Mammary epithelial cell (primary cell): ENCODE measurements at regions not wholly inside any gene's neighbourhood (a gene's known extent, or its start where the extent isn't known, plus 50 kb on each side); places are given as distances from the start of the nearest gene placed in this dataset.

ENCODE experiments used
- EZH2 ChIP-seq: IDR thresholded peaks from 2 replicates; pipeline ENCODE4 v1.6.1; 2012; ENCODE audit warnings: low read length, inconsistent platforms, borderline replicate concordance
- TF ChIP-seq, protein P1 (sequence below), 2 donors: IDR thresholded peaks in 1 of 2; conservative IDR thresholded peaks in 1 of 2; 2 replicates each; pipeline ENCODE4 v1.5.1; 2011 to 2012; ENCODE audit warnings: inconsistent platforms in 2 of 2, low read length in 2 of 2, mild to moderate bottlenecking in 2 of 2, control low read depth in 1 of 2, low read depth in 1 of 2; ENCODE audit not compliant: insufficient read depth in 1 of 2; ENCODE audit errors: extremely low read depth in 1 of 2

GRCh38 chr5:110167384-110167783, 477.7 kb downstream of the MAN2A1 start:
- TF ChIP-seq, protein P1, sequence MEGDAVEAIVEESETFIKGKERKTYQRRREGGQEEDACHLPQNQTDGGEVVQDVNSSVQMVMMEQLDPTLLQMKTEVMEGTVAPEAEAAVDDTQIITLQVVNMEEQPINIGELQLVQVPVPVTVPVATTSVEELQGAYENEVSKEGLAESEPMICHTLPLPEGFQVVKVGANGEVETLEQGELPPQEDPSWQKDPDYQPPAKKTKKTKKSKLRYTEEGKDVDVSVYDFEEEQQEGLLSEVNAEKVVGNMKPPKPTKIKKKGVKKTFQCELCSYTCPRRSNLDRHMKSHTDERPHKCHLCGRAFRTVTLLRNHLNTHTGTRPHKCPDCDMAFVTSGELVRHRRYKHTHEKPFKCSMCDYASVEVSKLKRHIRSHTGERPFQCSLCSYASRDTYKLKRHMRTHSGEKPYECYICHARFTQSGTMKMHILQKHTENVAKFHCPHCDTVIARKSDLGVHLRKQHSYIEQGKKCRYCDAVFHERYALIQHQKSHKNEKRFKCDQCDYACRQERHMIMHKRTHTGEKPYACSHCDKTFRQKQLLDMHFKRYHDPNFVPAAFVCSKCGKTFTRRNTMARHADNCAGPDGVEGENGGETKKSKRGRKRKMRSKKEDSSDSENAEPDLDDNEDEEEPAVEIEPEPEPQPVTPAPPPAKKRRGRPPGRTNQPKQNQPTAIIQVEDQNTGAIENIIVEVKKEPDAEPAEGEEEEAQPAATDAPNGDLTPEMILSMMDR (conservative IDR thresholded peaks at IDR 0.05 in 1 of 2, IDR thresholded peaks at IDR 0.05 in 1 of 2; ENCODE audit: extremely low read depth in 1 of 2, insufficient read depth in 1 of 2, low read depth in 1 of 2, low read length in 2 of 2) = no peak
- no peak for TF ChIP-seq EZH2
